ENCODE measurements at regions not wholly inside any gene's neighbourhood (a gene's known extent, or its start where the extent isn't known, plus 50 kb on each side); places are given as distances from the start of the nearest gene placed in this dataset.

DNA sequence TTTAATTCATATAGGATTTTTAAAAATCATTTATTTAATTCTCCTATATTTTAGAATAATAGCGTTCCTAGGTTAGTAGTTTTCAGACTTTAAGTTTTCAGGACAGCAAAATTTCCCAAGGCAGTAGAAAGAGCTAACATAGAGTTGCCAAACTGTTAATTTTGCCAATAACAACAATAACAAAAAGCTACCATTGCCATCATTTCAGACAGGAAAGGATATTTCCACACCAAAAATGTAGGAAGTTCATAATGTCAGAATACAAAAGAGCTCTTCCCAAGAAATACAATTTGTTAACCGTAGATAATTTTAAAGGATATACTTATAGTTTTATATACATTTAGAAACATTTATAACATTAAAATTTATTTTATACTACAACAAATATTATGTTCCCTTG lies 81.4 kb upstream of the EEA1 start:
- in situ Hi-C loops (cut with HindIII; ENCODE audit: low sequenced_read_pairs): no loop called here
- no peak for DNase-seq (ENCODE audit: low spot score)

- in situ Hi-C loops (cut with HindIII; ENCODE audit: low sequenced_read_pairs): no loop called here
- DNase-seq (ENCODE audit: low spot score): no peak
Observed at GRCh38 chr12:93011100-93011499, 82.0 kb upstream of the EEA1 start.

DNA sequence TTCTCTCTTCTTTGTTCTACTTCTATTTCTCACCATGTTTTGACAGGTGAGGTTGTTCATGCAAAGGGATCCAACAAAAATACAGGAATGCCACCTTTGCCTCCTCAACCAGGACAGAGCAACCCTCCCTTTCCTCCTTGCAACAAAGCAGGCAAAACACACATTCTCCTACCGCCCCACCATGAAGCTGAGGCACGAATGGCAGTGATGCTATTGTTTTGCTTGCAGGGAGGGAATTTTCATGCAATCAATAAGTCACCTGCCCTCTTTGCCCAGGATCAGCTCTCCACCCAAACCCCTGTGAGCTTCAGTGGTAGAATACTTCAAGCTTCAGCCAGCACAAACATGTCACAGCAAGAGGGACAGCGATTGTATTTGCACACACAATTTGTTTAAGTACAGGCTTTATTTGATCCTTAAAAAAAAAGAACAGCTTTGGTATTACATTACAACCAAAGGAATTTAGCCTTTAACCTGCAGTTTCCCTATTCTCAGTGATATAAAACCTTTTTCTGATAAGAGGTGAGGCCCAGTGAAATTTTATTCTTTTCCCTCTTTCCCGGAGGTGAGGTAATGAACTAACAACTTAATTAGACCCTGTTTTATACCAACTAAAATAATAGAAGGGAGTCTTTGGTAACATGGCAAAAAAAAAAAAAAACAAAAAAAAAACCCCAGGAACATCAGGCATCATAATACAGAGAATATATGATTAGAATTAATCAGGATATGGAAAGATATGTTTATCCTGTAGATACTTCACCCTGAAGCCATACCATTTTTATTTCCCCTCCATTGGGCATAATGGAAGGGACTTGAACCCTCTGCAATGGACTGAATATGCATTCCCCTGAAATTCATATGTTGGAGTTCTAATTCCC lies 87.0 kb upstream of the EEA1 start:
- in situ Hi-C loops (cut with HindIII; ENCODE audit: low sequenced_read_pairs): no loop called here
- no peak for DNase-seq (ENCODE audit: low spot score)

- no peak for DNase-seq (ENCODE audit: low spot score)
- in situ Hi-C loops (cut with HindIII; ENCODE audit: low sequenced_read_pairs): no loop called here
Observed at GRCh38 chr12:93016752-93017350, 87.8 kb upstream of the EEA1 start.

DNA sequence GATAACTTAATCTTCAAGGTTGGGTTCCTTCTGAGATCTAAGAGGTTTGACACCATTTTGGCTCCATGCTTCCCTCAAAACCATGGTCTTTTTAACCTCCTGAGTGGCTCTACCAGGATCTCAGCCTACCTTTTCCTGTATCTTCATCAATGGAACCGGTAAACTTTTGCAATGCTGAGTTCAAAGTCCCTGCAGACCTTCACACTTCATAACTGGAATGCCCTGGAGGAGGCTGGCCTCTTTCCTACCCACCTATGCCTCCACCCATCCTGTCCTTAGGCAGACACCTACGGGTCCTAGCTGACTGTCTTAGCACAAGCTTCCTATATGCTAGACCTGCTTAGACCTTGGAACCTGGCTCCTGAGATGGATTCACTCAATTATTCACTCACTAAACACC lies 89.5 kb upstream of the EEA1 start:
- in situ Hi-C loops (cut with HindIII; ENCODE audit: low sequenced_read_pairs): no loop called here
- DNase-seq (ENCODE audit: low spot score): no peak

DNA sequence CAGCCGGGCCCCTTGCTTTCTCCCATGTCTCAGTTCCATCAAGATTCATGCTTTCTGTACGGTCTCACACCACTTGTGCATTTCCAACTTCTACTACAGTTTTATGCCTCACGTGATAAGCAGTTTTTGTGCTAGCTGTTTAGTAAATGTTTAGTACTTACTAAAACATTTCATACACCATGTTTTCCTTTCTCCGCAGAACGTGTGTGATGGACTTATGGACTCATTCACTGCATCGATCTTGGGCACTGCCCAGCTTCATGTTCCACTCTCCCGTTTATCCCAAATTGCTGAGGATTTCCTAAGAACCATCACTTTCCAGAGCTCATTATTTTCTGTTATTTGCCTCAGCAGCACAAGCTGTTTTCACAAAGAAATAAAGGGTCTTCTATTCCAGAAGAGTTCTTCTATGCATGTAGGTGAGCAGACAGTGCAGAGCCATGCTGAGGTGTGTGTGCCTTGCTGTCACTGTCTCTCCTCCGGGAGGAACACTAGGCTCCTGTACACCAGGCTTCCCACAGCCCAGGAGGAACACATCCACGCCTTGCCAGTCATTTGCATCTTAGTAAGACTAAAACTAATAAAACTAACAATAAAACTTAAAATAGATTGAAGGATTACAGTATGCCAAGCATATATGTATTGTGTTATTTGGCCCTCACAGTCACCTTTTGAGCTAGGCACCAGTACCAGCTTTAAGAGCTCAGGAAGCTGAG lies 90.3 kb upstream of the EEA1 start:
- in situ Hi-C loops (cut with HindIII; ENCODE audit: low sequenced_read_pairs): no loop called here
- DNase-seq (ENCODE audit: low spot score): no peak

GRCh38 chr12:93019975-93020630 lies 91.0 kb upstream of the EEA1 start:
- in situ Hi-C loops (cut with HindIII; ENCODE audit: low sequenced_read_pairs): no loop called here
- no peak for DNase-seq (ENCODE audit: low spot score)

GRCh38 chr12:93020631-93021597 lies 91.8 kb upstream of the EEA1 start:
- in situ Hi-C loops (cut with HindIII; ENCODE audit: low sequenced_read_pairs): no loop called here
- DNase-seq (ENCODE audit: low spot score): no peak

- no peak for DNase-seq (ENCODE audit: low spot score)
- in situ Hi-C loops (cut with HindIII; ENCODE audit: low sequenced_read_pairs): no loop called here
Observed at GRCh38 chr12:93022603-93023340, 93.7 kb upstream of the EEA1 start.

DNA sequence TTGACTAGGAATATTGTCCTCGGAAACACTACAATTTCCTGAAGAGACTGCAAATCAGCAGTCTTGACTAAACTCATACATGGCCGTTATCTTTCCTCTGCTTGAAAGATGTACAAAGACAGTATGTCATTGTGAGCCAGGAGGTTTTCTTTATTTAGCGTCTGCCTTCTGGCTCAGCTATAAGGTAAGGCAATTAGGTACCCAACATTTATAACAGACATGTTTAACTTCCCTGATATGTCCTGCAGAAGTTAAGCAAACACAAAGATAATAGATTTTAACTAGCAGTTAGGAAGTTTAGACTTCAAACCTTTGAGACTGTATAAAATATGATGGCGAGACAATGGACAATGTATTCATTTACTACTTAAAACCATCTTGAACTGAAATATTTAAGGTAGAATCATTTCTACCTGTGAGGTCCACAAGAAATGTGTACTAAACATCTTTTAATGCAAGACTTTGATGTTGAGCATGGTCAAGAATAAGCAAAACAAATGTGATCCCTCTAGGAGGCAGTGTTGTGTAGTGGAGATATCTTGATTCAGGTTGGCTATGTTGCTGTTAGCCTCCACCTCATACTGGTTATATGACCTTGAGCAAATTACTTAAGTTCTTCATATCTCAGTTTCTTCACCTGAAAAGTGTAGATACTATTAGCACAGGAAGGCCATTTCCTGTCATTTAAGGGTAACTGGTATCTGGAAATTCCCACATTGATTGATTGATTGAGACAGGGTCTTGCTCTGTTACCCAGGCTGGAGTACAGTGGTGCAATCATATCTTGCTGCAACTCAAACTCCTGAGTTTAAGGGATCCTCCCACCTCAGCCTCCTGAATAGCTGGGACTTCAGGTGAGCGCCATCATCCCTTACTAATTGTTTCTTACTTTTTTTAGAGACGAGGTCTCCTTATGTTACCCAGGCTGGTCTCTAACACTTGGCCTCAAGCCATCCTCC lies 96.3 kb upstream of the EEA1 start:
- peak; percentile 15 for DNase-seq (ENCODE audit: low spot score)
- in situ Hi-C loops (cut with HindIII; ENCODE audit: low sequenced_read_pairs): no loop called here

DNA sequence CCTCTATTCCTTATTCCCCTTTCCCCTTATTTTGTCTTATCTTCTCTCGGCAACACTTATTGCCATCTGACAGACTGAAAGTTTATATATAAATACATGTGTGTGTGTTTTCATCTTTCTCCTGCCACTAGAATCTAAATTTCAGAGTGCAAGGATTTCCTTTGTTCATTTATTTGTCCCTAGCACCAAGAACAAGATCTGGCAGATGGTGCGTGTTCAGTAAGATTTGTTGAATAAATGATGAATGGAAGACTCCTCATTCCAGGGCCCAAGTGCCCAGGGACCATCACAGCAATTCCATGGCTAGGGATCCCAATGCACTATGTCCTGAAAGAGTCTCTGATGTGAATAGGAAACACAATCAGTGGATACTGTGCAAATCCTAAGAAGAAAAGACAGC lies 97.9 kb upstream of the EEA1 start:
- DNase-seq (ENCODE audit: low spot score): no peak
- in situ Hi-C loops (cut with HindIII; ENCODE audit: low sequenced_read_pairs): no loop called here

DNA sequence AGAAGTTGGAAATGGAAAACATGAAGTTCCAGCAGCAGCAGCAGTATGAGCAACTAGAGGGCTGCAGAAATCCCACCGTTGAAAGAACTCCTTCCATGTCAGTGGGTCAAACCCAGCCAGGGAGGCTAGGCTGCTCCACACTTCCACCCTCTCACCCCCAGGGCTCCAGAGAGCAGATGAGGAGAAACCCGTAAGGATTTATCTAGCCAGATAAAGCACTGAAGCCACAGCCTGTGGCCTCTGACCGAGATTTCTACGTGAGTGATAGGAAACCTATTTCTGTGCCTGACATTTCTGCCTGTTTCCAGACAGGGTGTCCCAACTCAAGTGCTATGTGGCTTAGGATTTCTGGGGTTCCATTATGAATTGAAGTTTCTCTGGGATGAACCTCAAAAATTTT lies 100.0 kb upstream of the EEA1 start:
- no peak for DNase-seq (ENCODE audit: low spot score)
- in situ Hi-C loops (cut with HindIII; ENCODE audit: low sequenced_read_pairs): no loop called here

DNA sequence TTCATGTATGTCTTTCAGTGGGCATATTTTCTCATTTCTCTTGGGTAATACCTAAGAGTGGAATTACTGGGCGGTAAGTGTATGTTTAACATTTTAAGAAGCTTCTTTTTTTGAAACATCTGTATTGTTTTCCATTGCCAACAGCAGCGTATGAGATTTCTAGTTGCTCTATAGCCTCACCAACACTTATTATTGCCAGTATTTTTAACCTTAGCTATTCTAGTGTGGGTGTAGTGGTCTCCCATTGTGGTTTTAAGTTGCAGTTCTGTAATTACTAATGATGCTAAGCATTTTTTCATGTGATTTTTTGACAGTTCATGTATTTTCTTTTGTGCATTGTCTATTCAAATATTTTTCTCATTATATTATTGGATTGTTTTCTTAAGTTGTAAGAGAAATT lies 101.9 kb upstream of the EEA1 start:
- in situ Hi-C loops (cut with HindIII; ENCODE audit: low sequenced_read_pairs): no loop called here
- DNase-seq (ENCODE audit: low spot score): no peak

GRCh38 chr12:93032758-93033157 lies 103.7 kb upstream of the EEA1 start:
- in situ Hi-C loops (cut with HindIII; ENCODE audit: low sequenced_read_pairs): no loop called here
- no peak for DNase-seq (ENCODE audit: low spot score)

- in situ Hi-C loops (cut with HindIII; ENCODE audit: low sequenced_read_pairs): no loop called here
- DNase-seq (ENCODE audit: low spot score): no peak
Observed at GRCh38 chr12:93033948-93034347, 104.9 kb upstream of the EEA1 start.

- DNase-seq (ENCODE audit: low spot score): no peak
- in situ Hi-C loops (cut with HindIII; ENCODE audit: low sequenced_read_pairs): no loop called here
Observed at GRCh38 chr12:93039062-93039461, 110.0 kb upstream of the EEA1 start.

DNA sequence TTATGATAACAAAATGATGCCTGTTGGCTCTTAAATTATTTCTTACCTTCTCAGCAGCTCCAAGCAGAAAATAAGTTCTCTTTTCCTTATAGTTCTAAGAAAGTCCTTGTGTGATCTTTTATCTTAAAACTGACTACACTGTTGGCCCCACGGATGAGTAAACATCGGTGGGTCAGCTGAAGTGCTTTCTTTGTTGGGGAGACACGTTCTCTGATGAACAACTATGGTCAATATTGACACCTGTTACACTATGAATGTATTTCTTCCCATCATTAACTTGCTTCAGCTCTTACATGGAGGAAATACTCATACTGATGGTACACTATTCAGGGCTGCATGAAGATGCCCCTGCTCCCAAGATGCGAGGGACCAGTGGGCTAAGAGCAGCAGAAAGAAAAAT lies 110.8 kb upstream of the EEA1 start:
- DNase-seq (ENCODE audit: low spot score): no peak
- in situ Hi-C loops (cut with HindIII; ENCODE audit: low sequenced_read_pairs): no loop called here
